WTC11 (cell line): ENCODE measurements at regions not wholly inside any gene's neighbourhood (a gene's known extent, or its start where the extent isn't known, plus 50 kb on each side); places are given as distances from the start of the nearest gene placed in this dataset.

Experiments
- ATAC-seq: fragments of 200-7000 bp; cut with Tn5 transposase; 2 replicates; pipeline ENCODE4 v1.10.0; 2021; ENCODE audit warnings: mild to moderate bottlenecking, moderate library complexity
- CTCF ChIA-PET: fragments of 300-600 bp; sonication (Branson Sonifier 250); formaldehyde crosslinking; loops from one replicate; lab custom pipeline; 2021; ENCODE audit warnings: antibody characterized with exemption; lab: Charles Lee
- POLR2A ChIA-PET: fragments of 350-600 bp; sonication (Branson Sonifier 250); formaldehyde crosslinking; loops from one replicate; lab custom pipeline; 2021; ENCODE audit warnings: antibody characterized with exemption; lab: Charles Lee
- DNase-seq: peaks from one replicate; pipeline ENCODE4 v3.0.0; 2021; ENCODE audit warnings: low spot score
- H3K27ac Mint-ChIP-seq: 2 replicates; pipeline ENCODE4 v1.8.0; 2021; ENCODE audit warnings: mixed read lengths
- H3K27me3 Mint-ChIP-seq: 2 replicates; pipeline ENCODE4 v1.8.0; 2021; ENCODE audit warnings: low read depth, mild to moderate bottlenecking, moderate library complexity, mixed read lengths
- H3K36me3 Mint-ChIP-seq: 2 replicates; pipeline ENCODE4 v1.8.0; 2021; ENCODE audit warnings: mixed read lengths
- H3K4me1 Mint-ChIP-seq: 2 replicates; pipeline ENCODE4 v1.8.0; 2022; ENCODE audit warnings: mixed read lengths
- H3K4me3 Mint-ChIP-seq: 2 replicates; pipeline ENCODE4 v1.8.0; 2021; ENCODE audit warnings: mild to moderate bottlenecking, moderate library complexity, mixed read lengths
- H3K9me3 Mint-ChIP-seq: 2 replicates; pipeline ENCODE4 v1.8.0; 2021; ENCODE audit warnings: mixed read lengths
- ATF1 ChIP-seq: sonication (generic); formaldehyde crosslinking; IDR thresholded peaks from 2 replicates; pipeline ENCODE4 v1.8.1; 2023; ENCODE audit warnings: mild to moderate bottlenecking, moderate library complexity, missing genetic modification reagents
- ELF4 ChIP-seq: sonication (generic); formaldehyde crosslinking; IDR thresholded peaks from 2 replicates; pipeline ENCODE4 v1.8.1; 2022; ENCODE audit warnings: low read depth, mild to moderate bottlenecking, moderate library complexity, missing genetic modification reagents
- GTF2I ChIP-seq: fragments of 250-450 bp; sonication (Bioruptor Pico); conservative IDR thresholded peaks from 2 replicates; pipeline ENCODE4 v1.4.0; 2021; ENCODE audit warnings: mild to moderate bottlenecking
- IRF2 ChIP-seq: sonication (generic); formaldehyde crosslinking; IDR thresholded peaks from 2 replicates; pipeline ENCODE4 v1.8.0; 2022; ENCODE audit warnings: low read depth, missing genetic modification reagents, borderline replicate concordance
- NFE2L1 ChIP-seq: sonication (generic); formaldehyde crosslinking; IDR thresholded peaks from 2 replicates; pipeline ENCODE4 v1.8.1; 2023; ENCODE audit warnings: missing genetic modification reagents
- NFYB ChIP-seq: sonication (generic); formaldehyde crosslinking; conservative IDR thresholded peaks from 2 replicates; pipeline ENCODE4 v1.8.0; 2022; ENCODE audit warnings: low read depth, missing genetic modification reagents
- NR1H2 ChIP-seq: sonication (generic); formaldehyde crosslinking; IDR thresholded peaks from 2 replicates; pipeline ENCODE4 v1.9.0; 2021; ENCODE audit warnings: mild to moderate bottlenecking, moderate library complexity, missing genetic modification reagents
- NR2C2 ChIP-seq: sonication (generic); formaldehyde crosslinking; IDR thresholded peaks from 2 replicates; pipeline ENCODE4 v1.8.0; 2022; ENCODE audit warnings: mild to moderate bottlenecking, missing genetic modification reagents
- NR3C1 ChIP-seq: sonication (generic); formaldehyde crosslinking; conservative IDR thresholded peaks from 2 replicates; pipeline ENCODE4 v1.8.1; 2023; ENCODE audit warnings: low read depth, mild to moderate bottlenecking, missing genetic modification reagents
- RELA ChIP-seq: sonication (generic); formaldehyde crosslinking; IDR thresholded peaks from 2 replicates; pipeline ENCODE4 v1.8.1; 2022; ENCODE audit warnings: missing genetic modification reagents, mild to moderate bottlenecking, borderline replicate concordance
- SP1 ChIP-seq: sonication (generic); formaldehyde crosslinking; conservative IDR thresholded peaks from 2 replicates; pipeline ENCODE4 v1.8.1; 2022; ENCODE audit warnings: missing genetic modification reagents
- TEAD1 ChIP-seq: sonication (generic); formaldehyde crosslinking; IDR thresholded peaks from 2 replicates; pipeline ENCODE4 v1.8.0; 2022; ENCODE audit warnings: mild to moderate bottlenecking, missing genetic modification reagents
- ZBTB21 ChIP-seq: sonication (generic); formaldehyde crosslinking; IDR thresholded peaks from 2 replicates; pipeline ENCODE4 v1.8.1; 2023; ENCODE audit warnings: mild to moderate bottlenecking, missing genetic modification reagents, borderline replicate concordance
- ZNF121 ChIP-seq: sonication (generic); formaldehyde crosslinking; IDR thresholded peaks from 2 replicates; pipeline ENCODE4 v1.8.0; 2023; ENCODE audit warnings: missing genetic modification reagents
- ZNF317 ChIP-seq: sonication (generic); formaldehyde crosslinking; IDR thresholded peaks from 2 replicates; pipeline ENCODE4 v1.8.1; 2023; ENCODE audit warnings: low read depth, mild to moderate bottlenecking, moderate library complexity, missing genetic modification reagents, borderline replicate concordance
- ZNF396 ChIP-seq: fragments of 250-450 bp; sonication (Bioruptor Pico); IDR thresholded peaks from 2 replicates; pipeline ENCODE4 v1.8.0; 2021; ENCODE audit warnings: mild to moderate bottlenecking, moderate library complexity, borderline replicate concordance
- ZNF671 ChIP-seq: fragments of 250-450 bp; sonication (Bioruptor Pico); IDR thresholded peaks from 2 replicates; pipeline ENCODE4 v1.8.0; 2021; ENCODE audit warnings: mild to moderate bottlenecking
- TF ChIP-seq, protein P1 (sequence below): sonication (generic); formaldehyde crosslinking; IDR thresholded peaks from 2 replicates; pipeline ENCODE4 v1.8.0; 2022; ENCODE audit warnings: missing genetic modification reagents
- TF ChIP-seq, protein P2 (sequence below): sonication (generic); formaldehyde crosslinking; IDR thresholded peaks from 2 replicates; pipeline ENCODE4 v1.8.1; 2022; ENCODE audit warnings: mild to moderate bottlenecking, moderate library complexity, missing genetic modification reagents
- TF ChIP-seq, protein P3 (sequence below): sonication (generic); formaldehyde crosslinking; IDR thresholded peaks from 2 replicates; pipeline ENCODE4 v1.8.1; 2022; ENCODE audit warnings: mild to moderate bottlenecking, missing genetic modification reagents, moderate library complexity, borderline replicate concordance
- TF ChIP-seq, protein P4 (sequence below): fragments of 250-450 bp; sonication (Bioruptor Pico); IDR thresholded peaks from 2 replicates; pipeline ENCODE4 v1.8.0; 2021; ENCODE audit warnings: mild to moderate bottlenecking
- TF ChIP-seq, protein P5 (sequence below): sonication (generic); formaldehyde crosslinking; IDR thresholded peaks from 2 replicates; pipeline ENCODE4 v1.8.1; 2023; ENCODE audit warnings: mild to moderate bottlenecking, missing genetic modification reagents, moderate library complexity
- TF ChIP-seq, protein P6 (sequence below): sonication (generic); formaldehyde crosslinking; IDR thresholded peaks from 2 replicates; pipeline ENCODE4 v1.8.0; 2022; ENCODE audit warnings: mild to moderate bottlenecking, missing genetic modification reagents
- TF ChIP-seq, protein P7 (sequence below): sonication (generic); formaldehyde crosslinking; IDR thresholded peaks from 2 replicates; pipeline ENCODE4 v1.8.1; 2023; ENCODE audit warnings: mild to moderate bottlenecking, missing genetic modification reagents, moderate library complexity

DNA sequence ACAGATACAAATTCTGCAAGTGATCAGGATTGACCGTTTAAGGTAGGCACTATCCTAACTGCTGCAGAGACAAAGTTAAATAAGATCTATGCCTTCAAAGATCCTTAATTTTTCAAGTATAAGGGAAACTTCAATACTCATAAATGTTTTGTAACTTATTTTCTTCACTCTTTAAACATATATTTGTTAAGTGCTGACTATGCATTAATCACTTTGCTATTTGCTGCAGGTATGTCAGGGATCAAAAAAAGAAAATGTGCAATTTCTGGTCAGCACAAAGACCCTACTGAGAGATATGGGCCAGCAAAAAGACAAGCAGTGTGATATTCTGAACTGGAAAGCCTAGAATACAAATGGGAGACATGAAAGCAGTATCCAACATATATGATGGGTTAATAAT, 756.1 kb upstream of the PCDH9 start:
- no peak for TF ChIP-seq ELF4 (CRISPR knock-in tag)
- no peak for TF ChIP-seq GTF2I
- TF ChIP-seq NFE2L1: no peak
- ATAC-seq (no peak), DNase-seq (no peak)
- H3K27me3 Mint-ChIP-seq: no peaks in the 10 kb centered on the region
- no peaks in the 10 kb centered on the region for H3K4me1 Mint-ChIP-seq
- 0 out of 2 replicates have a peak, but pooled peaks cover 3% of the 10 kb centered on the region for H3K9me3 Mint-ChIP-seq
- H3K4me3 Mint-ChIP-seq: no peak overlapping the region
- no peak overlapping the region for H3K27ac Mint-ChIP-seq
- CTCF ChIA-PET: no interaction called here
- H3K36me3 Mint-ChIP-seq: no peaks in the 10 kb centered on the region
- POLR2A ChIA-PET: no interaction called here

DNA sequence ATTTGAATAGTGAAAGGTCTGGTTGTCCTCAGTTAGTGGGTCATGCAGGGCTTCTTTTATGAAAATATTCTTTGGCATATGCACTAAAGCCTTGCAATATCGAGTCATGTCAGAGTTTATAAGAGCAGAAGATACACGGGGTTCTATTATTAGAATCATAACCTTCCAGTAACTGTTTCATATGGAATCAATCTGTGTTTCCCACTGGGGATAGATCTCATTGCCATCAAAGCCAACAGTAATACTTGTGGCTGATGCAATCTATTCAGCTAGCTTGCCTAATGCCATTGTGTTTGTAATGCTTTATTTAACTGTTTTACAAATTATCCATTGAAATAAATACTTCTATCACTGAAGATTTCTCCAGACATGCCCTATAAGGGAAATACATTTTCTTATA, 746.9 kb upstream of the PCDH9 start:
- ATAC-seq: no peak
- H3K4me3 Mint-ChIP-seq: no peak overlapping the region
- POLR2A ChIA-PET: no interaction called here
- H3K9me3 Mint-ChIP-seq: no peaks in the 10 kb centered on the region
- no peak for DNase-seq
- no peaks in the 10 kb centered on the region for H3K36me3 Mint-ChIP-seq
- CTCF ChIA-PET: no interaction called here
- TF ChIP-seq, protein P1, sequence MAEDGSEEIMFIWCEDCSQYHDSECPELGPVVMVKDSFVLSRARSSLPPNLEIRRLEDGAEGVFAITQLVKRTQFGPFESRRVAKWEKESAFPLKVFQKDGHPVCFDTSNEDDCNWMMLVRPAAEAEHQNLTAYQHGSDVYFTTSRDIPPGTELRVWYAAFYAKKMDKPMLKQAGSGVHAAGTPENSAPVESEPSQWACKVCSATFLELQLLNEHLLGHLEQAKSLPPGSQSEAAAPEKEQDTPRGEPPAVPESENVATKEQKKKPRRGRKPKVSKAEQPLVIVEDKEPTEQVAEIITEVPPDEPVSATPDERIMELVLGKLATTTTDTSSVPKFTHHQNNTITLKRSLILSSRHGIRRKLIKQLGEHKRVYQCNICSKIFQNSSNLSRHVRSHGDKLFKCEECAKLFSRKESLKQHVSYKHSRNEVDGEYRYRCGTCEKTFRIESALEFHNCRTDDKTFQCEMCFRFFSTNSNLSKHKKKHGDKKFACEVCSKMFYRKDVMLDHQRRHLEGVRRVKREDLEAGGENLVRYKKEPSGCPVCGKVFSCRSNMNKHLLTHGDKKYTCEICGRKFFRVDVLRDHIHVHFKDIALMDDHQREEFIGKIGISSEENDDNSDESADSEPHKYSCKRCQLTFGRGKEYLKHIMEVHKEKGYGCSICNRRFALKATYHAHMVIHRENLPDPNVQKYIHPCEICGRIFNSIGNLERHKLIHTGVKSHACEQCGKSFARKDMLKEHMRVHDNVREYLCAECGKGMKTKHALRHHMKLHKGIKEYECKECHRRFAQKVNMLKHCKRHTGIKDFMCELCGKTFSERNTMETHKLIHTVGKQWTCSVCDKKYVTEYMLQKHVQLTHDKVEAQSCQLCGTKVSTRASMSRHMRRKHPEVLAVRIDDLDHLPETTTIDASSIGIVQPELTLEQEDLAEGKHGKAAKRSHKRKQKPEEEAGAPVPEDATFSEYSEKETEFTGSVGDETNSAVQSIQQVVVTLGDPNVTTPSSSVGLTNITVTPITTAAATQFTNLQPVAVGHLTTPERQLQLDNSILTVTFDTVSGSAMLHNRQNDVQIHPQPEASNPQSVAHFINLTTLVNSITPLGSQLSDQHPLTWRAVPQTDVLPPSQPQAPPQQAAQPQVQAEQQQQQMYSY (CRISPR knock-in tag): no peak
- TF ChIP-seq ZNF671 (no peak), ZNF317 (no peak), GTF2I (no peak), ZNF396 (CRISPR knock-in tag) (no peak), NR2C2 (CRISPR knock-in tag) (no peak), RELA (CRISPR knock-in tag) (no peak), IRF2 (no peak), ZNF121 (CRISPR knock-in tag) (no peak), TEAD1 (no peak)
- TF ChIP-seq, protein P2, sequence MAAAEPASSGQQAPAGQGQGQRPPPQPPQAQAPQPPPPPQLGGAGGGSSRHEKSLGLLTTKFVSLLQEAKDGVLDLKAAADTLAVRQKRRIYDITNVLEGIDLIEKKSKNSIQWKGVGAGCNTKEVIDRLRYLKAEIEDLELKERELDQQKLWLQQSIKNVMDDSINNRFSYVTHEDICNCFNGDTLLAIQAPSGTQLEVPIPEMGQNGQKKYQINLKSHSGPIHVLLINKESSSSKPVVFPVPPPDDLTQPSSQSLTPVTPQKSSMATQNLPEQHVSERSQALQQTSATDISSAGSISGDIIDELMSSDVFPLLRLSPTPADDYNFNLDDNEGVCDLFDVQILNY (CRISPR knock-in tag): no peak
- TF ChIP-seq, protein P3, sequence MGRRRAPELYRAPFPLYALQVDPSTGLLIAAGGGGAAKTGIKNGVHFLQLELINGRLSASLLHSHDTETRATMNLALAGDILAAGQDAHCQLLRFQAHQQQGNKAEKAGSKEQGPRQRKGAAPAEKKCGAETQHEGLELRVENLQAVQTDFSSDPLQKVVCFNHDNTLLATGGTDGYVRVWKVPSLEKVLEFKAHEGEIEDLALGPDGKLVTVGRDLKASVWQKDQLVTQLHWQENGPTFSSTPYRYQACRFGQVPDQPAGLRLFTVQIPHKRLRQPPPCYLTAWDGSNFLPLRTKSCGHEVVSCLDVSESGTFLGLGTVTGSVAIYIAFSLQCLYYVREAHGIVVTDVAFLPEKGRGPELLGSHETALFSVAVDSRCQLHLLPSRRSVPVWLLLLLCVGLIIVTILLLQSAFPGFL: no peak
- H3K27ac Mint-ChIP-seq: no peak overlapping the region
- H3K27me3 Mint-ChIP-seq: no peaks in the 10 kb centered on the region
- 0 out of 2 replicates have a peak, but pooled peaks cover 2% of the 10 kb centered on the region for H3K4me1 Mint-ChIP-seq

DNA sequence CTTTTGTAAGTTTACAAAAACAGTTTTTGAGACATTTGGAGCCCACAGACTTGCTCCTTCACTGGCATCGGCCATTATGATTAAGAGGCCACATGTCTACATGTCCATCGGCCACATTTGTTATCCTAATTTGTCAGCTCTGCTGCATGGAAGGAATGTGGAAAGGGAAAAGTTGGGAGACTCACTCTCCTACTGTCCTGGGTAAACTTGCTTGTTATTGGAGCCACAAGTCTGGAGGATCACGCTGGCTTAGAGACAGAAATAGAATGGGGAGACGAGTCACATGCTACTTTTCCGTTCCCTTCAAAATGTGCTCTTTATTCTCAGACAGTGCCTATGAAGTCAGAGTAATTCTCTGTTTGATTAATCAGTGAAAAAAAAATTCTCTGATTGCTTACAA, 741.2 kb upstream of the PCDH9 start:
- H3K4me1 Mint-ChIP-seq: 0 out of 2 replicates have a peak, but pooled peaks cover 4% of the 10 kb centered on the region
- no peak for DNase-seq
- no peak for ATAC-seq
- no peaks in the 10 kb centered on the region for H3K27me3 Mint-ChIP-seq
- H3K27ac Mint-ChIP-seq: no peak overlapping the region
- ChIA-PET POLR2A (no interaction called here), CTCF (interaction anchor here (0.5 kb wide), 1 partner anchor 1168 kb away, joined by 3 read pairs; no protein-coding TSS in a partner anchor)
- H3K36me3 Mint-ChIP-seq: no peaks in the 10 kb centered on the region
- no peak overlapping the region for H3K4me3 Mint-ChIP-seq
- no peaks in the 10 kb centered on the region for H3K9me3 Mint-ChIP-seq
- TF ChIP-seq, protein P4, sequence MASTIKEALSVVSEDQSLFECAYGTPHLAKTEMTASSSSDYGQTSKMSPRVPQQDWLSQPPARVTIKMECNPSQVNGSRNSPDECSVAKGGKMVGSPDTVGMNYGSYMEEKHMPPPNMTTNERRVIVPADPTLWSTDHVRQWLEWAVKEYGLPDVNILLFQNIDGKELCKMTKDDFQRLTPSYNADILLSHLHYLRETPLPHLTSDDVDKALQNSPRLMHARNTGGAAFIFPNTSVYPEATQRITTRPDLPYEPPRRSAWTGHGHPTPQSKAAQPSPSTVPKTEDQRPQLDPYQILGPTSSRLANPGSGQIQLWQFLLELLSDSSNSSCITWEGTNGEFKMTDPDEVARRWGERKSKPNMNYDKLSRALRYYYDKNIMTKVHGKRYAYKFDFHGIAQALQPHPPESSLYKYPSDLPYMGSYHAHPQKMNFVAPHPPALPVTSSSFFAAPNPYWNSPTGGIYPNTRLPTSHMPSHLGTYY (CRISPR knock-in tag): no peak
- TF ChIP-seq, protein P5, sequence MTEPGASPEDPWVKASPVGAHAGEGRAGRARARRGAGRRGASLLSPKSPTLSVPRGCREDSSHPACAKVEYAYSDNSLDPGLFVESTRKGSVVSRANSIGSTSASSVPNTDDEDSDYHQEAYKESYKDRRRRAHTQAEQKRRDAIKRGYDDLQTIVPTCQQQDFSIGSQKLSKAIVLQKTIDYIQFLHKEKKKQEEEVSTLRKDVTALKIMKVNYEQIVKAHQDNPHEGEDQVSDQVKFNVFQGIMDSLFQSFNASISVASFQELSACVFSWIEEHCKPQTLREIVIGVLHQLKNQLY (CRISPR knock-in tag): no peak
- TF ChIP-seq ZNF121 (CRISPR knock-in tag): no peak
- TF ChIP-seq, protein P6, sequence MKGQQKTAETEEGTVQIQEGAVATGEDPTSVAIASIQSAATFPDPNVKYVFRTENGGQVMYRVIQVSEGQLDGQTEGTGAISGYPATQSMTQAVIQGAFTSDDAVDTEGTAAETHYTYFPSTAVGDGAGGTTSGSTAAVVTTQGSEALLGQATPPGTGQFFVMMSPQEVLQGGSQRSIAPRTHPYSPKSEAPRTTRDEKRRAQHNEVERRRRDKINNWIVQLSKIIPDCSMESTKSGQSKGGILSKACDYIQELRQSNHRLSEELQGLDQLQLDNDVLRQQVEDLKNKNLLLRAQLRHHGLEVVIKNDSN (CRISPR knock-in tag): no peak
- no peak for TF ChIP-seq ZBTB21 (CRISPR knock-in tag)
- no peak for TF ChIP-seq ZNF396 (CRISPR knock-in tag)
- no peak for TF ChIP-seq NR3C1 (CRISPR knock-in tag)
- TF ChIP-seq ATF1 (CRISPR knock-in tag): no peak
- TF ChIP-seq SP1 (CRISPR knock-in tag): no peak
- no peak for TF ChIP-seq NFYB (CRISPR knock-in tag)
- TF ChIP-seq, protein P7, sequence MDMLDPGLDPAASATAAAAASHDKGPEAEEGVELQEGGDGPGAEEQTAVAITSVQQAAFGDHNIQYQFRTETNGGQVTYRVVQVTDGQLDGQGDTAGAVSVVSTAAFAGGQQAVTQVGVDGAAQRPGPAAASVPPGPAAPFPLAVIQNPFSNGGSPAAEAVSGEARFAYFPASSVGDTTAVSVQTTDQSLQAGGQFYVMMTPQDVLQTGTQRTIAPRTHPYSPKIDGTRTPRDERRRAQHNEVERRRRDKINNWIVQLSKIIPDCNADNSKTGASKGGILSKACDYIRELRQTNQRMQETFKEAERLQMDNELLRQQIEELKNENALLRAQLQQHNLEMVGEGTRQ (CRISPR knock-in tag): no peak
- TF ChIP-seq NR1H2 (CRISPR knock-in tag): no peak
- TF ChIP-seq GTF2I: no peak
